CD14-positive monocyte (primary cell): ENCODE measurements at regions not wholly inside any gene's neighbourhood (a gene's known extent, or its start where the extent isn't known, plus 50 kb on each side); places are given as distances from the start of the nearest gene placed in this dataset.

Experiments
- DNase-seq, 3 donors: peaks; one replicate each; pipeline ENCODE4 v3.0.0-alpha.2; 2011 to 2022
- H2AFZ ChIP-seq: 2 replicates; pipeline ENCODE4 v1.6.0; 2012; ENCODE audit warnings: mild to moderate bottlenecking, low read depth, low read length, inconsistent platforms; ENCODE audit not compliant: insufficient read depth, poor library complexity, severe bottlenecking
- H3K27ac ChIP-seq, 2 donors: 1 replicate in 1 of 2; 2 replicates in 1 of 2; pipeline ENCODE4 v1.5.1; 2012 to 2013; ENCODE audit warnings: low read length in 2 of 2, control low read depth in 1 of 2, inconsistent platforms in 1 of 2, low read depth in 1 of 2, mild to moderate bottlenecking in 1 of 2
- H3K27me3 ChIP-seq, 2 donors: one replicate each; pipeline versions ENCODE4 v1.6.0 to v1.6.1; 2011 to 2013; ENCODE audit warnings: low read length in 2 of 2; ENCODE audit not compliant: control insufficient read depth in 2 of 2, insufficient read depth in 2 of 2
- H3K36me3 ChIP-seq, 2 donors: replicated peaks in 1 of 2; 1 replicate in 1 of 2; 2 replicates in 1 of 2; pipeline versions ENCODE4 v1.5.1 to v1.6.1; 2012 to 2013; ENCODE audit warnings: low read length in 2 of 2, control low read depth in 1 of 2, inconsistent platforms in 1 of 2, mild to moderate bottlenecking in 1 of 2; ENCODE audit not compliant: insufficient read depth in 2 of 2, control insufficient read depth in 1 of 2
- H3K4me1 ChIP-seq, 2 donors: 1 replicate in 1 of 2; 2 replicates in 1 of 2; pipeline versions ENCODE4 v1.5.1 to v1.6.1; 2012 to 2013; ENCODE audit warnings: low read length in 2 of 2, control low read depth in 1 of 2, inconsistent platforms in 1 of 2, mild to moderate bottlenecking in 1 of 2, moderate library complexity in 1 of 2; ENCODE audit not compliant: insufficient read depth in 2 of 2, control insufficient read depth in 1 of 2
- H3K4me2 ChIP-seq: replicated peaks from 2 replicates; pipeline ENCODE3; 2012; ENCODE audit warnings: low read length, moderate library complexity, mild to moderate bottlenecking; ENCODE audit not compliant: poor library complexity, severe bottlenecking; ENCODE audit errors: extremely low read depth
- H3K4me3 ChIP-seq, 3 experiments: fragments of 200-600 bp in 1 of 3; sonication (generic) in 1 of 3; replicated peaks in 1 of 3; 1 replicate in 2 of 3; 2 replicates in 1 of 3; pipeline ENCODE4 v1.5.1; 2011 to 2013; ENCODE audit warnings: low read length in 3 of 3, mild to moderate bottlenecking in 3 of 3, control low read depth in 2 of 3, low read depth in 2 of 3, inconsistent platforms in 1 of 3, moderate library complexity in 1 of 3
- H3K79me2 ChIP-seq: 2 replicates; pipeline ENCODE4 v1.6.0; 2012; ENCODE audit warnings: mild to moderate bottlenecking, control low read depth, inconsistent platforms, low read length, moderate library complexity; ENCODE audit not compliant: insufficient read depth
- H3K9ac ChIP-seq: 2 replicates; pipeline ENCODE4 v1.6.0; 2017; ENCODE audit warnings: low read length, mild to moderate bottlenecking; ENCODE audit not compliant: insufficient read depth, poor library complexity, severe bottlenecking
- H3K9me3 ChIP-seq, 2 donors: replicated peaks in 1 of 2; 1 replicate in 1 of 2; 2 replicates in 1 of 2; pipeline versions ENCODE4 v1.5.1 to v1.6.1; 2012 to 2013; ENCODE audit warnings: low read length in 2 of 2, control low read depth in 1 of 2; ENCODE audit not compliant: control insufficient read depth in 1 of 2, insufficient read depth in 1 of 2
- H4K20me1 ChIP-seq: 2 replicates; pipeline ENCODE4 v1.6.0; 2012; ENCODE audit warnings: mild to moderate bottlenecking, low read length, control low read depth, moderate library complexity; ENCODE audit not compliant: insufficient read depth
- H3K27ac Mint-ChIP-seq, 7 donors: one replicate each; pipeline ENCODE4 v1.8.0; 2020; ENCODE audit warnings: mild to moderate bottlenecking in 7 of 7, mixed read lengths in 7 of 7, moderate library complexity in 6 of 7, inconsistent platforms in 2 of 7
- H3K27me3 Mint-ChIP-seq, 3 donors: one replicate each; pipeline ENCODE4 v1.8.0; 2021 to 2022; ENCODE audit warnings: low read depth in 3 of 3, mild to moderate bottlenecking in 3 of 3, mixed read lengths in 3 of 3, moderate library complexity in 3 of 3, inconsistent platforms in 1 of 3
- H3K36me3 Mint-ChIP-seq, 2 donors: one replicate each; pipeline ENCODE4 v1.8.0; 2020; ENCODE audit warnings: mixed read lengths in 2 of 2, inconsistent platforms in 1 of 2, mild to moderate bottlenecking in 1 of 2
- H3K4me1 Mint-ChIP-seq: one replicate; pipeline ENCODE4 v1.8.0; 2020; ENCODE audit warnings: mild to moderate bottlenecking, mixed read lengths
- H3K4me3 Mint-ChIP-seq, 2 donors: one replicate each; pipeline ENCODE4 v1.8.0; 2020; ENCODE audit warnings: mild to moderate bottlenecking in 2 of 2, mixed read lengths in 2 of 2, moderate library complexity in 1 of 2
- H3K9me3 Mint-ChIP-seq, 7 donors: one replicate each; pipeline ENCODE4 v1.8.0; 2020 to 2022; ENCODE audit warnings: mixed read lengths in 7 of 7, mild to moderate bottlenecking in 6 of 7, moderate library complexity in 6 of 7, inconsistent platforms in 2 of 7
- WGBS: methylation state at CpG from one replicate; pipeline ENCODE4 v1.1.5; 2013; ENCODE audit warnings: missing lambda C conversion rate; ENCODE audit not compliant: insufficient coverage; 5-methylcytosine and 5-hydroxymethylcytosine counted together
- intact Hi-C, 2 donors: fragments of 100-400 bp; cut with micrococcal nuclease; formaldehyde crosslinking; loops; one replicate each; pipeline versions ENCODE4 v1.15.0 to v1.15.1; 2023
- TF ChIP-seq, protein P1 (sequence below): fragments of 200-600 bp; IDR thresholded peaks from one replicate; pipeline ENCODE4 v1.8.0; 2022; ENCODE audit warnings: antibody characterized with exemption, mild to moderate bottlenecking

DNA sequence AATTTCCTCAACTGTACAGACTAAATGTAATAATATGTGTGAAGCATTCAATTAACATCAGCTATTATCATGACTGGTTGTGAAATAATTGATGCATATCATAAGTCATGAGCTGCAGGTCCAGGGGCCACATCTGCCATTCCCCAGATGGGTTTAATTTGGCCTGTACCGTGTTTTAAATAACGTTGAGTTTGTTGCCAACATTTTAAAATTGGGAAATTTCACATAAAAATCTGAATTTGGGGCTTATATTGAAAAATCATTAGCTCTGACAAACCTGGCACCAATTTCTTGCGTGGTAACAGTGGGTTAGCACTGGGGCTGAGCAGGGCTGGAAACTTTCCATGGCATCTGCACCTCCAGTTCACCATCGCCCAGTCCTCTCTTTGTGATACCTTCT, 193.9 kb downstream of the SNX19 start:
- Histone ChIP-seq H2AFZ (no peak overlapping the region), H3K9ac (no peak overlapping the region), H3K4me2 (no peak overlapping the region), H3K36me3 (no peaks in the 10 kb centered on the region), H3K79me2 (no peaks in the 10 kb centered on the region), H3K27me3 (no peaks in the 10 kb centered on the region), H3K4me3 (no peak overlapping the region), H3K4me1 (no peaks in the 10 kb centered on the region), H3K9me3 (no peaks in the 10 kb centered on the region), H3K27ac (no peak overlapping the region), H4K20me1 (no peaks in the 10 kb centered on the region)
- TF ChIP-seq, protein P1, sequence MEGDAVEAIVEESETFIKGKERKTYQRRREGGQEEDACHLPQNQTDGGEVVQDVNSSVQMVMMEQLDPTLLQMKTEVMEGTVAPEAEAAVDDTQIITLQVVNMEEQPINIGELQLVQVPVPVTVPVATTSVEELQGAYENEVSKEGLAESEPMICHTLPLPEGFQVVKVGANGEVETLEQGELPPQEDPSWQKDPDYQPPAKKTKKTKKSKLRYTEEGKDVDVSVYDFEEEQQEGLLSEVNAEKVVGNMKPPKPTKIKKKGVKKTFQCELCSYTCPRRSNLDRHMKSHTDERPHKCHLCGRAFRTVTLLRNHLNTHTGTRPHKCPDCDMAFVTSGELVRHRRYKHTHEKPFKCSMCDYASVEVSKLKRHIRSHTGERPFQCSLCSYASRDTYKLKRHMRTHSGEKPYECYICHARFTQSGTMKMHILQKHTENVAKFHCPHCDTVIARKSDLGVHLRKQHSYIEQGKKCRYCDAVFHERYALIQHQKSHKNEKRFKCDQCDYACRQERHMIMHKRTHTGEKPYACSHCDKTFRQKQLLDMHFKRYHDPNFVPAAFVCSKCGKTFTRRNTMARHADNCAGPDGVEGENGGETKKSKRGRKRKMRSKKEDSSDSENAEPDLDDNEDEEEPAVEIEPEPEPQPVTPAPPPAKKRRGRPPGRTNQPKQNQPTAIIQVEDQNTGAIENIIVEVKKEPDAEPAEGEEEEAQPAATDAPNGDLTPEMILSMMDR: no peak
- no peaks in the 10 kb centered on the region for H3K27me3 Mint-ChIP-seq
- no peaks in the 10 kb centered on the region for H3K36me3 Mint-ChIP-seq
- no peak overlapping the region for H3K4me3 Mint-ChIP-seq
- intact Hi-C loops: no loop called here
- no peaks in the 10 kb centered on the region for H3K4me1 Mint-ChIP-seq
- DNase-seq: no peak
- H3K27ac Mint-ChIP-seq: no peak overlapping the region
- WGBS: 98% methylated on average over 4 of the region's 4 CpGs
- H3K9me3 Mint-ChIP-seq: peaks cover 0 to 11% (median 0%) of the 10 kb centered on the region in 7 donors

DNA sequence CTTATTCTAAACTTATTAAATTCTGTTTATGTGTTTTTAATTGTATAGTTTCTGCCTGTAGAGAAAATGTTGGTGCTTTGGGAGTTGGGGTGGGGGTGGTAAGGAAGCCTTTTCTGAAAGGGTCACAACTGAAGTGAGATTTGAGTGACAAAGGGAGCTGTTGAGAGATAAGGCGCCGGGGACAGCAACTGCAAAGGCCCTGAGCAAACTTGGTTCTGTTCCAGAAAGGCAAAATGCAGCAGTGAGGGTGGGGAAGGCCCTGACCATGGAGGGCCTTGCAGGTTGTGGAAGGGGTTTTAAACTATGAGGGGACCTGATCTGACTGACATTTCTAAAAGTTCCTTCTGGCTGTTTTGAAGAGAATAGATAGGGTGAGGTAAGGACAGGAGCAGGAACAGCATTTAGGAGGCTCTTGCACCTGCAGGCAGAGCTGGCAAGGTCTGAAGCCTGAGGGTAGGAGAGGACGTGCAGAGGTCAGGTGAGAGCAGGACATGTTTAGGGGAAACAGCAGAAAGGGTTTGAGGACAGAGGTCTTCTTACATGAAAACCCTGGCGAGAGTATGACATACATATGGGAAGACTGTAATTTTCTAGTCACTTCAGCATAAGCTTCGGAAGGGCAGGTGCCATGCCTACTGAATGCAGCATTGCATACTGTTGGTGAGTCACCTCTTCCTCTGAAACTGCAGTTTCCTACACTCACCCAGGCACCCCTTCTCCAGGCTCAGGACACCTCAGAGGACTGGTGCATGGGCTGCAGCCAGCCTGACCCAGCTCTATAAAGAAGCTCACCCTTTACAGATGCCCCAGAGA, 190.7 kb downstream of the SNX19 start:
- 76% methylated on average over 5 of the region's 5 CpGs for WGBS
- Mint-ChIP-seq H3K9me3 (peaks cover 5 to 15% (median 9%) of the 10 kb centered on the region in 7 donors), H3K27me3 (no peaks in the 10 kb centered on the region), H3K4me3 (no peak overlapping the region), H3K36me3 (no peaks in the 10 kb centered on the region), H3K27ac (no peak overlapping the region), H3K4me1 (no peaks in the 10 kb centered on the region)
- Histone ChIP-seq H3K27ac (no peak overlapping the region), H3K79me2 (no peaks in the 10 kb centered on the region), H2AFZ (no peak overlapping the region), H3K4me3 (no peak overlapping the region), H3K4me2 (no peak overlapping the region), H3K27me3 (no peaks in the 10 kb centered on the region), H3K4me1 (no peaks in the 10 kb centered on the region), H3K36me3 (no peaks in the 10 kb centered on the region), H4K20me1 (no peaks in the 10 kb centered on the region), H3K9ac (no peak overlapping the region), H3K9me3 (peaks cover 12 to 14% of the 10 kb centered on the region in 2 donors)
- no peak for DNase-seq
- intact Hi-C loops: no loop called here
- TF ChIP-seq, protein P1: no peak
